ENCODE measurements at regions not wholly inside any gene's neighbourhood (a gene's known extent, or its start where the extent isn't known, plus 50 kb on each side); places are given as distances from the start of the nearest gene placed in this dataset.

DNA sequence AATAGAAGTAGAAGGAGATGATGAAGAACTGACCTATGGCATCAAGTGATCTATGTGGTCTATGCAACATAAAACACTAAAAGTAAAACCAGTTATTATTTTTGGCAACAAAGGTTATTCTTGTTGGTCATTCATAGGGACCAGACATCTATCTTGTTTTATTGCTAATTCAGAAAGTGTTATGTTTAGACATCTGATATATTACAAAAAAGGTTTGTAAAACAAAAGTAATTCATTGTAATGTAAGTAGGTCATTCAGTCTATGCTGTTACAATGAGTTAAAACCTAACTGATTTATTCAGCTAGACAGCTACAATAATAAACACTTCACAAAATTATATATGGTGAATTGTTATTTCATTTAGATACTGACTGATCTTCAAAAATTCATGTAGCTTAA is 461.9 kb downstream of the PCDH17 start:
- TF ChIP-seq TCF4 (CRISPR knock-in tag; IDR thresholded peaks at IDR 0.05; ENCODE audit: borderline replicate concordance) (no peak), ZNF70 (CRISPR knock-in tag; IDR thresholded peaks at IDR 0.05) (no peak)
- TF ChIP-seq, protein P1, sequence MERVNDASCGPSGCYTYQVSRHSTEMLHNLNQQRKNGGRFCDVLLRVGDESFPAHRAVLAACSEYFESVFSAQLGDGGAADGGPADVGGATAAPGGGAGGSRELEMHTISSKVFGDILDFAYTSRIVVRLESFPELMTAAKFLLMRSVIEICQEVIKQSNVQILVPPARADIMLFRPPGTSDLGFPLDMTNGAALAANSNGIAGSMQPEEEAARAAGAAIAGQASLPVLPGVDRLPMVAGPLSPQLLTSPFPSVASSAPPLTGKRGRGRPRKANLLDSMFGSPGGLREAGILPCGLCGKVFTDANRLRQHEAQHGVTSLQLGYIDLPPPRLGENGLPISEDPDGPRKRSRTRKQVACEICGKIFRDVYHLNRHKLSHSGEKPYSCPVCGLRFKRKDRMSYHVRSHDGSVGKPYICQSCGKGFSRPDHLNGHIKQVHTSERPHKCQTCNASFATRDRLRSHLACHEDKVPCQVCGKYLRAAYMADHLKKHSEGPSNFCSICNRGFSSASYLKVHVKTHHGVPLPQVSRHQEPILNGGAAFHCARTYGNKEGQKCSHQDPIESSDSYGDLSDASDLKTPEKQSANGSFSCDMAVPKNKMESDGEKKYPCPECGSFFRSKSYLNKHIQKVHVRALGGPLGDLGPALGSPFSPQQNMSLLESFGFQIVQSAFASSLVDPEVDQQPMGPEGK (CRISPR knock-in tag; IDR thresholded peaks at IDR 0.05; ENCODE audit: borderline replicate concordance): no peak

Data from SK-N-SH treated with all-trans-retinoic acid at 6 μM for 48 hours (cell line).